ENCODE measurements at regions not wholly inside any gene's neighbourhood (a gene's known extent, or its start where the extent isn't known, plus 50 kb on each side); places are given as distances from the start of the nearest gene placed in this dataset.
A peak's percentile ranks its signal among the peaks of the same experiment; 100 is the strongest.

GRCh38 chr6:18335948-18336347, 51.2 kb upstream of the RNF144B start:
- no peak for DNase-seq

- no peak for DNase-seq
Measured at GRCh38 chr6:18334251-18334650, 52.9 kb upstream of the RNF144B start.

GRCh38 chr6:18330548-18331081, 56.5 kb upstream of the RNF144B start:
- no peak for DNase-seq

DNA sequence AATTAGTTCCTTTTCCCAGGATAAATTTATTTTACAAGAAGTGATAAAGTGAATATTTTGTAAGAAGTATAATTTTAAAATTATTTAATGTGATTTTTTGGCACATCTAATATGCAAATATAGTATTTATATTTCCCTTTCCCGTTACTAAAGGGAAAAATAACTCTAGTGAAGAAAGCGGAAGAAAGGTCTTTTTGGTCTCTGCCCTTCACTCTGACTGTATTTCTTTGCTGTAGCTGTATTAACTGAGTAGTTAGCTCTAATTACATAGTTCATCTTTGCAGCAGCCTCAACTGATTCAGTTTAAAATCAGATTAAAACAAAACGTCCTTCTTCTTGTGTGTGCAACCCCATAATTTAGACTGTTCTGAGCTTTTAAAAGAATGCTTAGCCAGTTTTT, 57.4 kb upstream of the RNF144B start:
- DNase-seq = no peak

DNA sequence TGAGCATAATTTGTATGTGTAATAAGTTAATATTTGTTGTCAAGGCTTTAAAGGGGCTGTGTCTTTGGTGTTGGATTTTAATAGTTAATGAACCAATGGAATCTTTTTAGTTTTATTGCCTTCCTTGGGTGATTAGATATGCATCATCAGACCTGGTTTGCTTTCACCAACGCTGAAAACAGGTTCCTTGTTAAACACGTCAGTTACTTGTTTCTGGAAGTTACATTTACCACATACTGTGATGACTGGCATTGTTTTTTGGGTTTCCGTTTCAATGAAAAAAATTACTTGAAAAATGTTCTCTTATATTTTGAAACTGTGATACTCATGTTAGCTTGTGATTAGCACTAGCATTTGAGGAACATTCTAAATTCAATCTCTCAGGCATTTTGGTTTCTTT, 58.6 kb upstream of the RNF144B start:
- no peak for DNase-seq

GRCh38 chr6:18328070-18328469, 59.1 kb upstream of the RNF144B start:
- no peak for DNase-seq

DNA sequence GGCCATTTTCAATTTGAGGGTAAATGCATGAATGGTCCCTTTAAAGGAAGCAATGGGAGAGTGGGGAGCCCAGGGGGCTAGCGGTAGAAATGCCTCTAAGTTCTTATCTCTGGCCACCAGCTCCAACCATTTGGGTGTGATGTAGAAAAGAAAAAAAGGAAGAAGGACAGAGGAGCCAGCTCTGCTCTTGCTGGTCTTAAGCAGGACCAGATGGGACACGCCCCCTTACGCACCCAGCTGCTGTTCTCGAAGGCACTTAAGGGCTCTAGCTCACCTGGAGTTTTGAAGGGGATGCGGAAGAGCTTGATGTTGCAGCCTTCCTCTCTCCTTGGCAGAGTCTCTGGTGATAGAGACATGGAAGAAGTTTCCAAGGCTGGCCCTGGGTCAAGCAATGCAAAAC, 59.5 kb upstream of the RNF144B start:
- DNase-seq = no peak

DNA sequence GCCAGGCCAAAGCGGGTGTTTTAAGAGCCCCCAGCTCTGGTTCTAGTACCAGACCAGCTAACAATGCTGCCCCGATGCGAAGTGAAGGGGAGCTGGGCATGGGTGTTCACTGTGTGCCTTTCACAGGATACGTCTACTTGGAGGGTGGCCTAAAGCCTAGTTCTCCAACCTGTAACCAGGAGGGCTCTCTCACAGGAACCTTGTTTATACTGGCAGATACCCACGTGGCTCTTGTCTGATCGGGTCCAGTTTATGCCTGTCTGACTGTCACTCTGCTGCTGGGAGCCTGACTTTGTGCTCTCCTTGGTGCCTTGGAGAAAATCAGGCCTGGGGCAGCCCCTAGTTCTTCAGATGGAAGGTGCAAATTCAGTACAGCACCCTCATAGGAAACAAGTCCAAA, 60.2 kb upstream of the RNF144B start:
- DNase-seq = no peak

DNA sequence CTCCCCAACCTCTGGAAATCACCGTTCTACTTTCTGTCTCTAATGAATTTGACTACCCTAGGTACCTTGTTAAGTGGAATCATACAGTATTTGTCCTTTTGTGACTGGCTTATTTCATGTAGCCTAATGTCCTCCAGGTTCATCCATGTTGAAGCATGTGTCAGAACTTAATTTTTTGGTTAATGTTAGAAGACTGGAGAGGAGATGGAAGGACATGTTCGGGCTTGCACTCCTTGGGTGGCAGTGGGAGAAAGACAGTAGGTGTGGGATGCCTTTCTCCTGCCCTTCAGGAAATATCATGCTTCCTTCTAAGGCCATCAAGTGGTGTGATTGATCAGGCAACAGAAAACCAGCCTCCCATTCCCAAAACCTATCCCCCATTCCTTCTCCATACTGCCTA, 61.1 kb upstream of the RNF144B start:
- DNase-seq = no peak

- no peak for DNase-seq
Measured at GRCh38 chr6:18324706-18325042, 60.3 kb upstream of the DEK start.

DNA sequence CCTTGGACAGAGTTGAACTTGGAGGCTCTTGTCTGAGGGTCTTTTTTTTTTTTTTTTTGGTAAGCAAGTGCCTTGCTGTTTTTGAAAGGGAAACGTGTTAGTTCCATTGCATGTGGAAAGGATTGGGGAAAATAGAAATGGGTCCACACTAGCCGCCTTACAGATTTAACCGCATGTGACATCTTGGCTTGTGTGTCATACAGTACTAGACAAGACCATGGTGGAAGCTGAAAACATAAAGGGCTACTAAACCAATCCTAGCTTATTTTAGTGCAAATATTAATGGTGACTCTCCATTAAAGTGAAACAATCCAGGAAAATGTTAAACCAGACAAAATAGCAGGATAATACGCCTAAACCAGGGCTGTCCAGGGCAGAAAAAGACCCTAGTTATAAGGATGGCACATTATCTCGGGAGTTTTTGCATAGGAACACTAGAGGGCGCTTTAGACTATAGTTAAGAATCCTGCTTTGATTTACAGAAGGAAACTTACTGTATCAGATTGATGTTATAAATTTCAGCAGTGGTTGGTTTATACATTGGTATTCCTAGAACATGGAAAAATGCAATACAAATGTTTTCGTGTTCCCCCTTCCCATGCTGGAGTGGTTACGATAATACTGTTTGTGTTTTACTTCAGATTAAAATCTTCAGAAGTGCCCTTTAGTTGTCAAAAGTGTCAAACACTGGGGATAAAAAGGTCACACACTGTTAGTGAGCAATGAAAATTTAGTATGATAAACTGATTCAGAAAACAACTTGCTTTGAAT, 59.8 kb upstream of the DEK start:
- peak; percentile 53 for DNase-seq

DNA sequence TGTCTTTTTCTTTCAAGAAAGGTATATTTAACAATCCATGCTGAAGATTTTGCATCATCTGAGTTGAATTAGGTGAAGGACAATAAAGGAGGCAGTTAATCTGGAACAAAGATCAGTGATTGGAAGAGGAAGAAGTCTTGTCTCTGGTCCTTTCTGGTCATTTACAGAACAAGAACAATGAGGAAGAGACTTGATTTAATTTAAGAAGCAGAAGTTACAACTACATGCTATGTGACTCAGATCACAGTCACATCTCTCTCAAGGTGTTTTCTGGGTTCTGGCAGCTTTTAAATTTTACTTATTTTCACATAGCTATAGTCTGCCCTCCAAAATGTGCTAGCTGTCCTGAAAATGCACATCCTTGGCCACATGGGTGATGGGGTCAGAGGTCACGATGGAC, 53.5 kb upstream of the DEK start:
- DNase-seq = no peak

GRCh38 chr6:18314317-18314997, 50.1 kb upstream of the DEK start:
- no peak for DNase-seq
